ENCODE measurements at regions not wholly inside any gene's neighbourhood (a gene's known extent, or its start where the extent isn't known, plus 50 kb on each side); places are given as distances from the start of the nearest gene placed in this dataset.

DNA sequence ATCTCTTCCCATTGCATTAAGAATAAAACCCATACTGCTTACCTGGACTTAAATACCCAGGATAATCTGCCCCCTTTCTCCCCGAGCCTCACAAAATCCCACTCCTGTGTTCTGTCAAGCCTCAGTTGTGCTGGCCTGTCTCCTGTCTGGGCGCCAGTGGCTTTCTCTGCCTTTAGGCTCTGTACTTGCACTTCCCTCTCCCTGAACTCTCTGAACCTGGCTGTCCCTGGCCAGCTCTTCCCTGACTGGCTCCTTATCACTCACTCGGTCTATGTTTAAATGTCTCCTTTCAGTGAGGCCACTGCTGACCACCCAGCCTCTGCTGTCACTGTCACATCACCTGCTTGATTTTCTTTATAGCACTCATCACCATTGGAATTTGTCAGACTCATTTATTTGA, 382.7 kb upstream of the PPP2R3A start:
- TF ChIP-seq POLR2AphosphoS5 (IDR thresholded peaks at IDR 0.05) = no peak
- TF ChIP-seq, protein P1, sequence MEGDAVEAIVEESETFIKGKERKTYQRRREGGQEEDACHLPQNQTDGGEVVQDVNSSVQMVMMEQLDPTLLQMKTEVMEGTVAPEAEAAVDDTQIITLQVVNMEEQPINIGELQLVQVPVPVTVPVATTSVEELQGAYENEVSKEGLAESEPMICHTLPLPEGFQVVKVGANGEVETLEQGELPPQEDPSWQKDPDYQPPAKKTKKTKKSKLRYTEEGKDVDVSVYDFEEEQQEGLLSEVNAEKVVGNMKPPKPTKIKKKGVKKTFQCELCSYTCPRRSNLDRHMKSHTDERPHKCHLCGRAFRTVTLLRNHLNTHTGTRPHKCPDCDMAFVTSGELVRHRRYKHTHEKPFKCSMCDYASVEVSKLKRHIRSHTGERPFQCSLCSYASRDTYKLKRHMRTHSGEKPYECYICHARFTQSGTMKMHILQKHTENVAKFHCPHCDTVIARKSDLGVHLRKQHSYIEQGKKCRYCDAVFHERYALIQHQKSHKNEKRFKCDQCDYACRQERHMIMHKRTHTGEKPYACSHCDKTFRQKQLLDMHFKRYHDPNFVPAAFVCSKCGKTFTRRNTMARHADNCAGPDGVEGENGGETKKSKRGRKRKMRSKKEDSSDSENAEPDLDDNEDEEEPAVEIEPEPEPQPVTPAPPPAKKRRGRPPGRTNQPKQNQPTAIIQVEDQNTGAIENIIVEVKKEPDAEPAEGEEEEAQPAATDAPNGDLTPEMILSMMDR (IDR thresholded peaks at IDR 0.05) = no peak
- no peak for TF ChIP-seq EP300 (IDR thresholded peaks at IDR 0.05)
- TF ChIP-seq POLR2A (IDR thresholded peaks at IDR 0.05) = no peak

Measured in gastroesophageal sphincter (tissue), 3 donors.